Pancreas (tissue), 10 donors: ENCODE measurements at regions not wholly inside any gene's neighbourhood (a gene's known extent, or its start where the extent isn't known, plus 50 kb on each side); places are given as distances from the start of the nearest gene placed in this dataset.
A peak's percentile ranks its signal among the peaks of the same experiment; 100 is the strongest.

Source experiments
- ATAC-seq, 4 donors: fragments of 200-7000 bp; cut with Tn5 transposase; one replicate each; pipeline versions ENCODE4 v1.8.0 to v1.9.1; 2020; ENCODE audit warnings: mild to moderate bottlenecking in 4 of 4, moderate library complexity in 4 of 4
- DNase-seq, 6 donors: peaks; one replicate each; pipeline ENCODE4 v3.0.0-alpha.2; 2020
- FAIRE-seq: peaks from 2 replicates; lab custom pipeline; 2012; peaks lifted over from hg19 to GRCh38; lab: Jason Lieb, UNC
- H3K27ac ChIP-seq, 4 donors: fragments of 200-600 bp; sonication (generic); 1 replicate in 3 of 4; 2 replicates in 1 of 4; pipeline versions ENCODE4 v1.5.0 to v1.8.0; 2020
- H3K27me3 ChIP-seq, 4 donors: fragments of 200-600 bp; one replicate each; pipeline ENCODE4 v1.8.0; 2021
- H3K36me3 ChIP-seq, 3 donors: fragments of 200-600 bp; sonication (generic) in 1 of 3; one replicate each; pipeline versions ENCODE4 v1.5.0 to v1.8.0; 2020 to 2021
- H3K4me1 ChIP-seq, 3 donors: fragments of 200-600 bp; one replicate each; pipeline ENCODE4 v1.8.0; 2021
- H3K4me3 ChIP-seq, 4 donors: fragments of 200-600 bp; sonication (generic) in 2 of 4; one replicate each; pipeline versions ENCODE4 v1.5.0 to v1.8.0; 2020 to 2021
- H3K9me3 ChIP-seq, 4 donors: fragments of 200-600 bp; one replicate each; pipeline ENCODE4 v1.8.0; 2021
- WGBS, 2 donors: extraction: QIAGEN DNeasy Blood & Tissue Kit; methylation state at CpG; one replicate each; pipeline ENCODE4 v1.1.7; 2013; 5-methylcytosine and 5-hydroxymethylcytosine counted together
- intact Hi-C, 3 donors: fragments of 100-400 bp; cut with DNase I; formaldehyde crosslinking; loops; one replicate each; pipeline versions ENCODE4 v1.11.1 to v1.14.2; 2022
- TF ChIP-seq, protein P1 (sequence below), 4 donors: fragments of 200-600 bp; sonication (generic) in 3 of 4; IDR thresholded peaks; one replicate each; pipeline versions ENCODE4 v1.5.0 to v1.8.0; 2021; ENCODE audit warnings: antibody characterized with exemption in 4 of 4
- donor health status: healthy with polysubstance abuse.
- donor health status: DM: no; HTN: no; CAD: no; lungs with moderate emphysema.
- donor health status: DM: no; HTN: no; CAD: no.
- donor health status: control.
- donor health status: control.
- donor health status: Bipolar disorder and iron deficiency.
- donor health status: DM: yes; HTN: yes; CAD: no.
- donor health status: DM: no; HTN: no; CAD: no.
- donor health status: DM: no; HTN: no; CAD: no.
- donor health status: DM: yes; HTN: yes; CAD: no.

DNA sequence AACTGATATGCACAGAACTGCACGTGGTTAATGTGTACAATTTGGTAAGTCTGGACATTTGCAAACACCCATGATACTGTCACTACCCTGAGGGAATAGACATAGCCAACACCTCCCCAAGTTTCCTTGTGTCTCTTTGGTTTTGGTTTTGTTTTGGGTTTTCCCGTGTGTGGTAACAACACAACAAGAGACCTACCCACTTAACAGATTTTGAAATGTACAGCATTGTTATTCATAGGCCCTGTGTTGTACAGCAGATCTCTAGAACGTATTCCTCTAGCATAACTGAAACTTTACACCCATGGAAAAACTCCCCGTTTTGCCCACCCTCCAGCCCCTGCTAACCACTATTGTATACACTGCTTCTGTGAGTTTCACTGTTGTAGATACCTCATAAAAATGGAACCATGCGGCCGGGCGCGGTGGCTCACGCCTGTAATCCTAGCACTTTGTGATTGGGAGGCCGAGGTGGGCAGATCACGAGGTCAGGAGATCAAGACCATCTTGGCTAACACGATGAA is 76.3 kb upstream of the TBC1D3K start:
- TF ChIP-seq, protein P1, sequence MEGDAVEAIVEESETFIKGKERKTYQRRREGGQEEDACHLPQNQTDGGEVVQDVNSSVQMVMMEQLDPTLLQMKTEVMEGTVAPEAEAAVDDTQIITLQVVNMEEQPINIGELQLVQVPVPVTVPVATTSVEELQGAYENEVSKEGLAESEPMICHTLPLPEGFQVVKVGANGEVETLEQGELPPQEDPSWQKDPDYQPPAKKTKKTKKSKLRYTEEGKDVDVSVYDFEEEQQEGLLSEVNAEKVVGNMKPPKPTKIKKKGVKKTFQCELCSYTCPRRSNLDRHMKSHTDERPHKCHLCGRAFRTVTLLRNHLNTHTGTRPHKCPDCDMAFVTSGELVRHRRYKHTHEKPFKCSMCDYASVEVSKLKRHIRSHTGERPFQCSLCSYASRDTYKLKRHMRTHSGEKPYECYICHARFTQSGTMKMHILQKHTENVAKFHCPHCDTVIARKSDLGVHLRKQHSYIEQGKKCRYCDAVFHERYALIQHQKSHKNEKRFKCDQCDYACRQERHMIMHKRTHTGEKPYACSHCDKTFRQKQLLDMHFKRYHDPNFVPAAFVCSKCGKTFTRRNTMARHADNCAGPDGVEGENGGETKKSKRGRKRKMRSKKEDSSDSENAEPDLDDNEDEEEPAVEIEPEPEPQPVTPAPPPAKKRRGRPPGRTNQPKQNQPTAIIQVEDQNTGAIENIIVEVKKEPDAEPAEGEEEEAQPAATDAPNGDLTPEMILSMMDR (IDR thresholded peaks at IDR 0.05): no peak
- FAIRE-seq (no peak), DNase-seq (no peak), ATAC-seq (no peak)
- H3K36me3 ChIP-seq: no peaks in the 10 kb centered on the region
- peaks cover 0 to 5% (median 0%) of the 10 kb centered on the region in 4 donors for H3K27me3 ChIP-seq
- 80 to 88% methylated on average over 12 of the region's 12 CpGs for WGBS, 2 donors
- no peaks in the 10 kb centered on the region for H3K4me1 ChIP-seq
- H3K9me3 ChIP-seq: no peaks in the 10 kb centered on the region
- intact Hi-C loops: no loop called here
- no peak overlapping the region for H3K27ac ChIP-seq
- no peak overlapping the region for H3K4me3 ChIP-seq

- Histone ChIP-seq H3K36me3 (no peaks in the 10 kb centered on the region), H3K27me3 (peaks cover 0 to 5% (median 0%) of the 10 kb centered on the region in 4 donors), H3K27ac (no peak overlapping the region), H3K9me3 (no peaks in the 10 kb centered on the region), H3K4me3 (no peak overlapping the region), H3K4me1 (no peaks in the 10 kb centered on the region)
- FAIRE-seq (no peak), DNase-seq (no peak), ATAC-seq (no peak)
- TF ChIP-seq, protein P1 (IDR thresholded peaks at IDR 0.05): no peak
- intact Hi-C loops: no loop called here
- 74 to 83% methylated on average over 7 of the region's 7 CpGs for whole genome bisulfite sequencing, 2 donors
These were observed 77.1 kb upstream of the TBC1D3K start for GRCh38 chr17:37847102-37847501.

GRCh38 chr17:37844977-37845293 is 79.3 kb upstream of the TBC1D3K start:
- FAIRE-seq (no peak), DNase-seq (no peak), ATAC-seq (no peak)
- WGBS, 2 donors: 50% methylated on average over 15 of the region's 15 CpGs
- TF ChIP-seq, protein P1 (IDR thresholded peaks at IDR 0.05): no peak
- Histone ChIP-seq H3K4me3 (no peak overlapping the region), H3K36me3 (no peaks in the 10 kb centered on the region), H3K27ac (no peak overlapping the region), H3K9me3 (no peaks in the 10 kb centered on the region), H3K27me3 (peaks cover 0 to 5% (median 0%) of the 10 kb centered on the region in 4 donors), H3K4me1 (no peaks in the 10 kb centered on the region)
- intact Hi-C loops: no loop called here

GRCh38 chr17:37844158-37844976 is 79.8 kb upstream of the TBC1D3K start:
- H3K9me3 ChIP-seq: no peaks in the 10 kb centered on the region
- TF ChIP-seq, protein P1 (IDR thresholded peaks at IDR 0.05): peak; percentile 55 to 79 (median 63)
- H3K27me3 ChIP-seq: peaks cover 0 to 5% (median 0%) of the 10 kb centered on the region in 4 donors
- H3K4me3 ChIP-seq: no peak overlapping the region
- ATAC-seq (peak in 3 of 4 donors; percentile 86 to 97 (median 90)), DNase-seq (peak; percentile 11 to 80 (median 38)), FAIRE-seq (no peak)
- no peak overlapping the region for H3K27ac ChIP-seq
- no peaks in the 10 kb centered on the region for H3K36me3 ChIP-seq
- WGBS, 2 donors: 31 to 35% methylated on average over 29 of the region's 29 CpGs
- intact Hi-C loops: no loop called here
- H3K4me1 ChIP-seq: no peaks in the 10 kb centered on the region

- no peak for FAIRE-seq
- 70 to 75% methylated on average over 8 of the region's 8 CpGs for WGBS, 2 donors
These were observed 81.8 kb upstream of the TBC1D3K start for GRCh38 chr17:37842401-37842800.

More at GRCh38 chr17:37842401-37842800, 81.8 kb upstream of the TBC1D3K start:
- no peak for DNase-seq
- H3K4me3 ChIP-seq: no peak overlapping the region
- TF ChIP-seq, protein P1 (IDR thresholded peaks at IDR 0.05): no peak
- no peak overlapping the region for H3K27ac ChIP-seq
- intact Hi-C loops: no loop called here
- ATAC-seq: no peak
- no peaks in the 10 kb centered on the region for H3K36me3 ChIP-seq
- peaks cover 0 to 5% (median 0%) of the 10 kb centered on the region in 4 donors for H3K27me3 ChIP-seq
- no peaks in the 10 kb centered on the region for H3K9me3 ChIP-seq
- H3K4me1 ChIP-seq: no peaks in the 10 kb centered on the region
